Activated naive CD8-positive, alpha-beta T cell treated with anti-CD3 and anti-CD28 coated beads for 36 hours (primary cell): ENCODE measurements at regions not wholly inside any gene's neighbourhood (a gene's known extent, or its start where the extent isn't known, plus 50 kb on each side); places are given as distances from the start of the nearest gene placed in this dataset.

Experiments used
- DNase-seq: peaks from one replicate; pipeline ENCODE4 v3.0.0; 2021
- H3K27ac Mint-ChIP-seq: one replicate; pipeline ENCODE4 v1.8.0; 2022; ENCODE audit warnings: mild to moderate bottlenecking, moderate library complexity, mixed read lengths
- H3K27me3 Mint-ChIP-seq: one replicate; pipeline ENCODE4 v1.8.0; 2022; ENCODE audit warnings: mild to moderate bottlenecking, mixed read lengths
- H3K36me3 Mint-ChIP-seq: one replicate; pipeline ENCODE4 v1.8.0; 2021; ENCODE audit warnings: mild to moderate bottlenecking, mixed read lengths
- H3K4me1 Mint-ChIP-seq: one replicate; pipeline ENCODE4 v1.8.0; 2021; ENCODE audit warnings: mixed read lengths
- H3K4me3 Mint-ChIP-seq: one replicate; pipeline ENCODE4 v1.8.0; 2022; ENCODE audit warnings: mild to moderate bottlenecking, moderate library complexity, mixed read lengths
- H3K9me3 Mint-ChIP-seq: one replicate; pipeline ENCODE4 v1.8.0; 2022; ENCODE audit warnings: mixed read lengths

DNA sequence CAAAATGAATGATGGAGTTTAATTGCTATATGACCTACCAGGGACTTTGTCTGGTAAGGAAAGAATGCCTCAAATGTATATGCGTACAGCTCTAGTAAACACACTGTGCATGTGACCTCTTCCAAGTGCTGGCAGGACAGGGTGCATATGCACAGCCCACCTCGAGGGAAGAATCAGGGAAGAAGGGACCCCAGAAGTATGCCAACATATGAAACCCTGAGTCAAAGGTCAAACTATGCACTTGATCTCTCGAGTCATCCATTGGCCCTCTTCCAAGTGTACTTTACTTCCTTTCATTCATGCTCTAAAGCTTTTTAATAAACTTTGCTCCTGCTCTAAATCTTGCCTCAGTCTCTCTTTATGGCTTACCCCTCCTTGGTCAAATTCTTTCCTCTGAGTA, 804.6 kb upstream of the COX7C start:
- Mint-ChIP-seq H3K9me3 (no peaks in the 10 kb centered on the region), H3K27me3 (no peaks in the 10 kb centered on the region), H3K4me1 (no peaks in the 10 kb centered on the region), H3K4me3 (no peak overlapping the region), H3K27ac (no peak overlapping the region), H3K36me3 (no peaks in the 10 kb centered on the region)
- no peak for DNase-seq

- no peaks in the 10 kb centered on the region for H3K27me3 Mint-ChIP-seq
- H3K27ac Mint-ChIP-seq = no peak overlapping the region
- DNase-seq = no peak
- H3K4me1 Mint-ChIP-seq = no peaks in the 10 kb centered on the region
- H3K4me3 Mint-ChIP-seq = no peak overlapping the region
- H3K36me3 Mint-ChIP-seq = no peaks in the 10 kb centered on the region
- H3K9me3 Mint-ChIP-seq = no peaks in the 10 kb centered on the region
These were observed 803.1 kb upstream of the COX7C start for GRCh38 chr5:85814596-85814995.

GRCh38 chr5:85823462-85824426, 794.0 kb upstream of the COX7C start:
- Mint-ChIP-seq H3K9me3 (peaks cover 2% of the 10 kb centered on the region), H3K27ac (no peak overlapping the region), H3K4me1 (no peaks in the 10 kb centered on the region), H3K36me3 (no peaks in the 10 kb centered on the region), H3K4me3 (no peak overlapping the region), H3K27me3 (no peaks in the 10 kb centered on the region)
- no peak for DNase-seq

DNA sequence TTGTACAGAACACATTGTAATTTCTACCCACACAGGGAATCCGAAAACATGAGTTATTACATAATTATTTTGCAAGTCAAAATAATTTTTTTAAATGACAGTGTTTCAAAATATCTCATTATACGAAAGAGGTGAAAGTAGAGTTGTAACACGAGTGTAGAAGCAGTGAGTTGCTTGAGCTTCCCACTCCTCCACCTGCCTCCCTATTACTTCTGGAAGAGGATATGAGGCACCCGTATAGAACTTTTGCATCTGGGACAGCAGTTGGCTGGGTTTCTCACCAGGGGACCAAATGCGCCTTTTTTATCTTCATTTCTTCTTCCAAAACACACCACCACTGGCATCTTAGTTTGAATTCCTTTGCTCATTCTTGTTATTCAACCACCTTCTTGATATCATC, 779.0 kb upstream of the COX7C start:
- no peaks in the 10 kb centered on the region for H3K4me1 Mint-ChIP-seq

GRCh38 chr5:85841653-85842052, 776.1 kb upstream of the COX7C start:
- H3K9me3 Mint-ChIP-seq = no peaks in the 10 kb centered on the region
- H3K4me3 Mint-ChIP-seq = no peak overlapping the region
- no peaks in the 10 kb centered on the region for H3K4me1 Mint-ChIP-seq
- no peak overlapping the region for H3K27ac Mint-ChIP-seq
- no peak for DNase-seq
- no peaks in the 10 kb centered on the region for H3K27me3 Mint-ChIP-seq
- no peaks in the 10 kb centered on the region for H3K36me3 Mint-ChIP-seq

More for the DNA sequence above, 779.0 kb upstream of the COX7C start:
- Mint-ChIP-seq H3K9me3 (peaks cover 4% of the 10 kb centered on the region), H3K27ac (no peak overlapping the region), H3K36me3 (no peaks in the 10 kb centered on the region), H3K4me3 (no peak overlapping the region), H3K27me3 (no peaks in the 10 kb centered on the region)
- no peak for DNase-seq

GRCh38 chr5:85843535-85843934, 774.2 kb upstream of the COX7C start:
- H3K4me1 Mint-ChIP-seq = no peaks in the 10 kb centered on the region
- H3K9me3 Mint-ChIP-seq = no peaks in the 10 kb centered on the region
- H3K27me3 Mint-ChIP-seq = no peaks in the 10 kb centered on the region
- no peak overlapping the region for H3K4me3 Mint-ChIP-seq
- no peaks in the 10 kb centered on the region for H3K36me3 Mint-ChIP-seq
- no peak overlapping the region for H3K27ac Mint-ChIP-seq
- DNase-seq = no peak

DNA sequence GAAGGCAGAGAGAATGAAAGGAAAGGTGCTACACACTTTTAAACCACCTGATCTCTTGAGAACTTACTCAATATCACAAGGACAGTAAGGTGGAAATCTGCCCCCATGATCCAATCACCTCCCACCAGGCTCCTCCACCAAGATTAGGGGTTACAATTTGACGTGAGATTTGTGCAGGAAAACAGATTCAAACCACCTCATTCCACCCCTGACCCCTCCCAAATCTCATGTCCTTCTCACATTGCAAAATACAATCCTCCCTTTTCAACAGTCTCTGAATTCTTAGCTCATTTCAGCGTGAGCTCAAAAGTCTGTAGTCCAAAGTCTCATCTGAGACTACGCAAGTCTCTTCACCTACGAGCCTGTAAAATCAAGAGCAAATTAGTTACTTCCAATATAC, 768.3 kb upstream of the COX7C start:
- Mint-ChIP-seq H3K4me1 (no peaks in the 10 kb centered on the region), H3K4me3 (no peak overlapping the region), H3K36me3 (no peaks in the 10 kb centered on the region), H3K27me3 (no peaks in the 10 kb centered on the region), H3K27ac (no peak overlapping the region), H3K9me3 (peaks cover 2% of the 10 kb centered on the region)
- DNase-seq = no peak

DNA sequence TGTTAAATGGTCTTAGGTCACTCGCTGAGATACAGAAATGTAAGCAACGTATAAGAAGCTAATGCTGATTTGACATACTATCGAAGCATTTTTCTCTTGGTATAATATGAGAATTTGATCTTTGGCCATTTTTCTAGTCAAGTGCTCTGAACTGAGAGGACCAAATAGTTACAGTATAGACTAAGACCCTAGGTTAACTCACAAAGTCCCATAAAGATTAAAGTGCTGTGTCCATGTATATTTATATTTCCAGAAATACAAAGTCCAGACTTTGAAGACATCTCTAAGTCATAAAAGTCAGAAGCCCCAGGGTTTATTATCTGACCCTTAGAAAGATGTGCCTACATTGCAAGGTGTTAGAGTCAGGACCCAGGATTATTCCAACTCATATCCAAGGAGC, 752.4 kb upstream of the COX7C start:
- DNase-seq = no peak
- H3K9me3 Mint-ChIP-seq = peaks cover 7% of the 10 kb centered on the region
- H3K4me3 Mint-ChIP-seq = no peak overlapping the region
- no peaks in the 10 kb centered on the region for H3K36me3 Mint-ChIP-seq
- no peak overlapping the region for H3K27ac Mint-ChIP-seq
- H3K27me3 Mint-ChIP-seq = no peaks in the 10 kb centered on the region
- no peaks in the 10 kb centered on the region for H3K4me1 Mint-ChIP-seq

DNA sequence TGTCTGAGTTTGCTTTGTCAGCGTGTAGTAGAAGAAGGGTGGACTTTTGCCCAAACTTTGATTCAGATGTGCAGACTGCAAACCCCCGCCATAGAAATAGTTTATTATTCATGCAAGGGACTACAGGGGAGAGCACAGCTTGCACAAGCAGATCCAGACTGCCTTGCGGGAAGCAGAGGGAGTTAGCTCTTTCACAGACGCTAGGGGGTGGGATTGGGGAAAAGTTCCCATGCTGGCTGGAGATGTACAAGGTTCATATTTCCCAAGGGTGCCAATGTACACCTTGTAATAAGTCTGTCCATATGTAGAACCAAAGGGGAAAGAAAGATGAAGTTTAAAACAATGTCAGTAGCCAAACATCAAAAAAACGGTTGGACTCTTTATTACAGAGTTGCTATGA, 749.7 kb upstream of the COX7C start:
- no peaks in the 10 kb centered on the region for H3K4me1 Mint-ChIP-seq
- DNase-seq = no peak
- H3K9me3 Mint-ChIP-seq = peaks cover 7% of the 10 kb centered on the region
- H3K27me3 Mint-ChIP-seq = no peaks in the 10 kb centered on the region
- H3K27ac Mint-ChIP-seq = no peak overlapping the region
- H3K36me3 Mint-ChIP-seq = no peaks in the 10 kb centered on the region
- no peak overlapping the region for H3K4me3 Mint-ChIP-seq

GRCh38 chr5:85893996-85894395, 723.7 kb upstream of the COX7C start:
- DNase-seq = no peak
- Mint-ChIP-seq H3K27ac (no peak overlapping the region), H3K27me3 (no peaks in the 10 kb centered on the region), H3K4me3 (no peak overlapping the region), H3K36me3 (no peaks in the 10 kb centered on the region), H3K4me1 (no peaks in the 10 kb centered on the region), H3K9me3 (no peaks in the 10 kb centered on the region)

DNA sequence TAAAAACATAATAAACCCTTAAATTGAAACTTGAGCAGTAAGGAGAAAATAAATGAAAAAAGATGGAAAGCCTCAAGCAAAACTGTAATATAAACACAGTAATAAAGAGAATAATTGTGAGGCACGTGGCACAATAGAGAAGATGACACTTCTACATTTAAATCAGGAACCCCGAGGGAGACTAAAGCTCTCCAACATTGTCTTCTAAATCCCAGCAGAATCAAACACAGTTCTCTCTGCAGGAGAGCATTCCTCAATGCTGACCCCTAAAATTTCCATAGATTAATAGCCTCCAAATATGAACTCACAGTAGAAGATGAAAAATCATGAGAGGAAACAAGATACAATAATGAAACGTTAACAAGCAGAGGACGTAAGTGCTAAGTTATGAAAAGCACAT, 721.2 kb upstream of the COX7C start:
- no peak overlapping the region for H3K4me3 Mint-ChIP-seq
- H3K9me3 Mint-ChIP-seq = no peaks in the 10 kb centered on the region
- no peak overlapping the region for H3K27ac Mint-ChIP-seq
- no peaks in the 10 kb centered on the region for H3K27me3 Mint-ChIP-seq
- H3K4me1 Mint-ChIP-seq = no peaks in the 10 kb centered on the region
- no peak for DNase-seq
- no peaks in the 10 kb centered on the region for H3K36me3 Mint-ChIP-seq

DNA sequence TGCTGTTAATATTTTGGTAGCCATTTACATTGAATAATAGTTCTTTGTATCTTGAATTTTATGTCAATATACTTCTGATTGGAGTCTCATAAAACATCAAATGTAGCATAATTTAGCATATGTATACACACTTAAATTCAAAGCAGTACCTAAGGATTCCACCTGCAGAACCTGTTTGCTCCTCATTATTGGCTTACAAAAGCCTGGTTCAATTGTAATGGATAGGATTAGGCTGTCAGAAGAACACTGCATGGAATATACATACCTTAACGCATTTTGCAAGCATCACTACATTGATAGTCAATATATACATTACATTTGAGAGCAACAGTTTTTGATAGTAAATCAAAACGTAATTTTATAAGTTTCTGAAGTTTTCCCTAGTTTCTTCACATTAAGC, 711.3 kb upstream of the COX7C start:
- Mint-ChIP-seq H3K27ac (no peak overlapping the region), H3K27me3 (no peaks in the 10 kb centered on the region), H3K4me3 (no peak overlapping the region), H3K9me3 (peaks cover 2% of the 10 kb centered on the region), H3K4me1 (no peaks in the 10 kb centered on the region), H3K36me3 (no peaks in the 10 kb centered on the region)
- no peak for DNase-seq

- H3K4me1 Mint-ChIP-seq = no peaks in the 10 kb centered on the region
- no peak overlapping the region for H3K4me3 Mint-ChIP-seq
- H3K27ac Mint-ChIP-seq = no peak overlapping the region
- H3K9me3 Mint-ChIP-seq = peaks cover 2% of the 10 kb centered on the region
- no peak for DNase-seq
- no peaks in the 10 kb centered on the region for H3K36me3 Mint-ChIP-seq
- no peaks in the 10 kb centered on the region for H3K27me3 Mint-ChIP-seq
These were observed 707.4 kb upstream of the COX7C start for GRCh38 chr5:85910335-85910734.

- Mint-ChIP-seq H3K9me3 (peaks cover 16% of the 10 kb centered on the region), H3K4me3 (no peak overlapping the region), H3K27me3 (no peaks in the 10 kb centered on the region), H3K27ac (no peak overlapping the region), H3K4me1 (no peaks in the 10 kb centered on the region), H3K36me3 (no peaks in the 10 kb centered on the region)
- no peak for DNase-seq
These were observed 696.8 kb upstream of the COX7C start for GRCh38 chr5:85920984-85921383.

- H3K36me3 Mint-ChIP-seq = no peaks in the 10 kb centered on the region
- H3K9me3 Mint-ChIP-seq = peaks cover 16% of the 10 kb centered on the region
- H3K27ac Mint-ChIP-seq = no peak overlapping the region
These were observed 696.2 kb upstream of the COX7C start for GRCh38 chr5:85921590-85921989.

DNA sequence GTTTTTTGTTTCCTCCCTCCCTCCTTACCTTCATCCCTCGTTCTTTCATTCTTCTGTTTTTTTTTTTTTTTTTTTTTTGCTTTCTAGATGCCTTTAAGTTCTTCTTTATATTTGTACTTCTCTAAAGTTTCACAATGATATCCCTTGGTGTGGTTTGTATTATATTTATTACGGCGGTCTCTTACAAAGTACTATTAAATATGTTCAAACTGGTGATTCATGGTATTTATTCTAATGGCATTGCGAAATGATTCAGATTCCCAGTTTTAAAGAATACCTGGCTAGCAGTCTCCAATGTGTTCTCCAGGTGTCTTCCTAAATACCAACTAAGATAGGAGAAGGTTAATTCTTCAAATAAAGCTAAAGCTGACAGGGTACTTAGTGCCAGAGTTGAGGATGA, 690.1 kb upstream of the COX7C start:
- no peak overlapping the region for H3K4me3 Mint-ChIP-seq
- no peaks in the 10 kb centered on the region for H3K4me1 Mint-ChIP-seq
- H3K27ac Mint-ChIP-seq = no peak overlapping the region
- no peaks in the 10 kb centered on the region for H3K27me3 Mint-ChIP-seq
- H3K36me3 Mint-ChIP-seq = no peaks in the 10 kb centered on the region
- peaks cover 18% of the 10 kb centered on the region for H3K9me3 Mint-ChIP-seq
- no peak for DNase-seq

More at GRCh38 chr5:85921590-85921989, 696.2 kb upstream of the COX7C start:
- H3K4me3 Mint-ChIP-seq = no peak overlapping the region
- no peaks in the 10 kb centered on the region for H3K4me1 Mint-ChIP-seq
- H3K27me3 Mint-ChIP-seq = no peaks in the 10 kb centered on the region
- no peak for DNase-seq
